Embryonic facial prominence (tissue), 1 donor: ENCODE measurements at regions not wholly inside any gene's neighbourhood (a gene's known extent, or its start where the extent isn't known, plus 50 kb on each side); places are given as distances from the start of the nearest gene placed in this dataset.
"Not testable (repeated sequence)": the region's sequence is repeated elsewhere in the genome, so short reads cannot be mapped to it uniquely, and the experiment has no call there.

Source experiments
- DNase-seq: peaks from one replicate; pipeline ENCODE4 v3.0.0-alpha.2; 2016; ENCODE audit errors: extremely low spot score

DNA sequence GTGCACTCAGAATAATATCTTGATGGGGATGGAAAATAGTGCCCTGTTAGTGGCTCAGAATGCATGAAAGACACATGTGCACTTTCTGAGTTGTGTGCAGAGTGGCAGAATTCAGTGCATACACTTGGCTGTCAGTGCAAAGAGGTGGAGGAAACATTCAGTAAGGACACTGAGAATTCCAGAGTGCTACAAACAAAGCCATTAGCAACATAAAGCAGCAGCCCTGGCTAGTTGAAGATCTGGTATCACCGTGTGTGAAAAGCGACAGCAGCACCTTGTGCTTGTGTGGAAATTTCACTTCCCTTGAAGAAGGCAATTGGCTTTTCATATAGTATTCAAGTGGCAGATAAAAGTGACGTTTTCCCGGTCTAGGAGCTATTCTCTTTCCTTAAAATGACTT lies 810.4 kb downstream of the TRIML1 start:
- DNase-seq = no peak

DNA sequence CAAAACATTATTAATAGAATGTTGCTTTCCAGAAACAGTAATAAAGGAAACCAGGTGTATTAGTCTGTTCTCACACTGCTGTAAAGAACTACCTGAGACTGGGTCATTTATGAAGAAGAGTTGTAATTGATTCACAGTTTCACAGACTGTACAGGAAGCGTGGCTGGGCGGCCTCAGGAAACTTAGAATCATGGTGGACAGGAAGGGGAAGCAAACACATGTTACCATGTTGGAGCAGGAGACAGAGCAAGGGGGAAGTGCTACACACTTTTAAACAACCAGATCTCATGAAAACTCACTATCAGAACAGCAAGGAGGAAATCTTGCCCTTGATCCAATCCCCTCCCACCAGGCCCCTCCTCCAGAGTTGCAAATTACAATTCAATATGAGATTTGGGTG lies 815.8 kb downstream of the TRIML1 start:
- no peak for DNase-seq

DNA sequence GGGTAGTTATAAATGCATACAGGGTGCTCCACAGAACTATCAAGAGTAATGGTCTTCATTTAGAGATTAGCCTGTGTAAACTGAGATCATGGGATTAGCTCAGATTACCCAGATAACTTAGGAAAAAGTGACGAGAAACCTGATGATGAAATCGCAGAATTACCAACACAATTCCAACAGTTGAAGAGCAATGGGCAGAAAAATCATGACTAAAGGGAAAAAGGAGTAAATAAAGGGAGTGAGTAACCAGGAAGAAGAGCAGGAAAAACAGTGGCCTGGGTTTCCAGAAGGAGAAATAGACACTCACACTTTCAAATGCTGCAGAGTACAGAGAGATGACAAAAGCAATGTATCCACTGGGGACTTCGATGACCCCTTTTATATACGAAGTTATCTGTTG lies 817.3 kb downstream of the TRIML1 start:
- DNase-seq = no peak

DNA sequence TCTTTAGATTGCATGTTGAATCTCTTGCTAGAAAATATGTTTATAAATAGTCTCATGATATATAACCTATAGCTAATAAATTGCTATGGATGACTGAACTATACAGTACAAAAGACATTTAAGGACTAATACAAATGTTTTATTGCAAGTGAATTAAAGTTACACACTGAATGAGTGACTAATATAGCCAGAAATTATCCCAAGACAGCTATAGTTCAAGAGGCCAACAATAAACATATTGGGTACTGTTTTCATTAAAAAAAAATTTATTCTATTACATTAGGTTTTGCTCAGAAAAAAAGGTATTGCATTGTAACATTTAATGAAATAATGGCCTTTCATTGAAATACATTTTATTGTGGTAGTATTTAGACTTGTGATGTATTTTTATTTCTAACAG lies 819.1 kb downstream of the TRIML1 start:
- no peak for DNase-seq

DNA sequence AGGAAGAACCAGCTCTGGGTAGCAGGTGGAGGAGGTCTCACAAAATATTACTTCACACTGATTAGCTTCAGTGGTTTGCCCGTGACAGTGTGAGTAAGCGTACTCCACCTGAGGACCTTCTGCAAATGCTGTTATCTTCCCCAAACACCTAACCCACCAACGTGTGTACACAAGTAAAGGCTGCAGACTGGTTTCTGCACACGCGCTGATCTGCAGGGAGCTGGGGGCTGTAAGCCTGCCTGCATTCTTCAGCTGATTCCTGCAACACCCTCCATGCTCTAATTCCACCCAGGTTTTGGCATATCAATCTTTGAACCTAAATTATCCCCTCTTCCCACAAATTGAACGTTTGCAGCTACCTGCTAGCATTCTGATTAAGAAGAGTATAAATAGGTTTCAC lies 820.2 kb downstream of the TRIML1 start:
- no peak for DNase-seq

DNA sequence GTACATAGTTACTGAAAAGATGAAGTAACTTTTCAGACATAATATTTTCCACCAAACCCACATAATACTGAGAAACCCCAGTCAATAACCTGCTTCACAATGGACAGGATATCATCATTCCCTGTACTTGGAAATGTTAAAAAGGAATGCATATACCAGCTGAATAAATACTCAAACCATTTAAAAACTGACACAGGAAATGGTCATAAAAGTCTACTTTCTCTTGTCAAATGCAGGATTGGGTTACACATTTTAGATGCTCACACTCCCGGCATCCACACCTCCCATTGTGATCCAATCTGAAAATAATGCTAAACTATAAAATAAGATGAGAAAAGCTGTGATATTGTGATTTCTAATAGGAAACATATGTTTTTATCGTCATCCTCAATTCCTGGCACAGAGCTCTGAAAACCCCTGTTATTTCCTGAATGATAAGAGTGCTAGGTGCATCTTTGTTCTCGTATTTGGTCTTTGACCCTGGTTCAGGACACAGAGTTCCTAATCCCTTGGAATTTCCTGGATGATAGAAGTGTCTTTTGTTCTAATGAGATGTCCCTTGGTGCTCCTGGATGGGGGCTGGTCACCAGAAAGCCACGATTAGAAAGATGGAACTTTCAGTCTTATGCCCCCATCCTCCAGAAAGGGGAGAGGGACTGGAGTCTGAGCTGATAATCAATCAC lies 821.3 kb downstream of the TRIML1 start:
- DNase-seq = no peak

DNA sequence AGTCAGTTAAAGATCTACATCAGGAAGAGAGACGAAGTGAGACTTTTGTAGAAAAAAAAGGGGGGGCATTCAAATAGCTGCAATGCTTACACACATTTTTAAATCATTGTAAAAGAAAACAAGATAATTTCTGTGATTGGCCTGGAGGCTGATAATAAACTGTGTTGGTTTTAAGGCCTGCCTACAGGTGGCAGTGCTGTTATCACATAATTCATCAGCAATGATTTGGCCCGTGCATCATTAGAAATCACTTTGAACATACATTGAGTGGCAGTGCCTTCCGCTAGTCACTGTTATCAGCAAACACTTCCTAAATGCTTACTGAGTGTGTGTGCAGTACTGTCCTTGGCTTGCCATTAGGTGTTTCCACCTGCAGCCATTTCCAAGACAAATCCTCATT lies 831.9 kb downstream of the TRIML1 start:
- DNase-seq = no peak

DNA sequence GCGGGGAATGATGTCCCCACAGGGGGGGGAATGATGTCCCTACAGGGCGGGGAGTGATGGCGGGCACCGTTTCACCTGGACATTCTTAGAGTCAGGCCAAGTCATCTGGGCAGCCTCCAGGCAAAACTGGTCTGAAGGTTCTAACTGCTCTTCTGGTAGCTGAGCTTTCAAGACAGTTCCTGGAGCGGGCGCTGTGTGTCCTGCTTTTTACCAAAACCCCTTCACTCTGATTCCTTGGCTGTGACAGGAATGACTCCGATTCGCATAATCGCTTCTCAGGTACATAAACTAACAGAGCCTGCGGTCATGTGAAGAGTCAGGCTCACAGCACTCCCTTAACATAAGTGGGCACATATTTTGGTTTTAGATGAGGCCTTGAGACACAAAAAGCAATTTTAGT lies 836.0 kb downstream of the TRIML1 start:
- no peak for DNase-seq

DNA sequence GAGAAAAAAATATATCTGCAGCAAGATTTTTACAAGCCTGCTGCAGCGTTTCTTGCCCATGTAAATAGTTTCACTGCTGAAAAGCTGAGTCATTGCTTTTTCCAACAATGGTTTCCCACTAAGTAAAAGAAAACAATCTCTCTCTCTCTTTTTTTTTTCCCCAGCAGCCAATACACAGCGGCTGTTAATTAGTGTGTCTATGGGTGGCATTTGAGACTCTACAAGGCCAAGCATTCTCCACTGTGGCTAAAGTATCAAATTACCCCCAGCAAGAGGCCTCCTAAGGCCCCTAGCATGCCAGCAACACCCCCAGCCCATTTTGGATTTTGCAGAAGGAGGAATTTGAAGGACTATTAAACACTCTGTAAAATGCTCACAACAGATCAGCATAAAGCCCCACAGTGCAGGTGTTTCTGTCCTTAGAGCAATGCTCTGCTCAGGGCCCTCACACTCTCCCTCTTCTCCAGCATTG lies 837.4 kb downstream of the TRIML1 start:
- no peak for DNase-seq

DNA sequence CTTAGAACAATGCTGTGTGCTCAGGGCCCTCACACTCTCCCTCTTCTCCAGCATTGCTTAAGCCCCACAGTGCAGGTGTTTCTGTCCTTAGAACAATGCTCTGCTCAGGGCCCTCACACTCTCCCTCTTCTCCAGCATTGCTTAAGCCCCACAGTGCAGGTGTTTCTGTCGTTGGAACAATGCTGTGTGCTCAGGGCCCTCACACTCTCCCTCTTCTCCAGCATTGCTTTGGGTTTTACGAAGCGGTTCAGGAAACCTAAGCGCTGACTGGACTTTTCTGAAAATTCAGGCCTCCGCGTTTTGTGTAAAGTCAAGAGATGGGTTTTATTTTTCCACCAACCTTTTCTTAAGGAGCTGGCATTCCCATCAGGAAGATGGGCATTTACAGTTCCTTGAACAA lies 838.0 kb downstream of the TRIML1 start:
- not testable (repeated sequence) for DNase-seq

DNA sequence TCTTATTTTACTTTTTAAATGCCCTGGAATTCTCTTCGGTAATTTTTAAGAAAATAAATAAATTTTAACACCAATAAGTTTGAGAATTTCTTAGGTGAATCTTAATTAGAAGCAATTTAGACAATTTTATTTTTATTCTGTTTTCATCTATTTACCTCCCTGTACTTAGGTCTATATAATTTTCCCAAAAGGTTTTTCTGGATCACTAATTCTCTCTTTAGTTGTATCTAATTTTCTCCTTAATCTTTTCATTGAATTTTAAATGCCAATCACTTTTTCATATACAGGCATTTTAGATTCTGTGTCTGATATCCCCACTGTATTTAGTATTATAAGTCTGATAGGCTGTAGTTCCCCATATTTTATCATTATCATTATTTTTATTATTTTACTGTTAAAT lies 845.3 kb downstream of the TRIML1 start:
- DNase-seq = no peak

DNA sequence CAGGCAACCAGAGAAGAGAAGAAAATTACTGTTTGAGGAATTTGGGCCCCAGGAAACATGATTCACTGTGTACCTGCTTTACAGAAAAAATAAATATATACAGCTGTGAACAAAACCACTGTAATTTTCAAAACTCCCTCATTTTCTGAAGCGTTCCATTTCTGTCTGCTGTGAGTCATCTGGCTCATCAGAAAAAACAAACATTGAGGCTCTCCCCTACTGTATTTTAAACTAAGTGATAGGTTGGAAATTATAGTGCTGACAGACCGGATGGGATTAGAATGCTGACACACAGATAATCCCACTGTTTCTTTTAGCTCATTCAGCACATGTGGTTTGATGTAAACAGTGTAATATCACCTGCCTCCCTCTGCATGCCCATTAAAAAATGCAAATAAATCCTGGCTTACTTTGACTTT lies 847.0 kb downstream of the TRIML1 start:
- no peak for DNase-seq

DNA sequence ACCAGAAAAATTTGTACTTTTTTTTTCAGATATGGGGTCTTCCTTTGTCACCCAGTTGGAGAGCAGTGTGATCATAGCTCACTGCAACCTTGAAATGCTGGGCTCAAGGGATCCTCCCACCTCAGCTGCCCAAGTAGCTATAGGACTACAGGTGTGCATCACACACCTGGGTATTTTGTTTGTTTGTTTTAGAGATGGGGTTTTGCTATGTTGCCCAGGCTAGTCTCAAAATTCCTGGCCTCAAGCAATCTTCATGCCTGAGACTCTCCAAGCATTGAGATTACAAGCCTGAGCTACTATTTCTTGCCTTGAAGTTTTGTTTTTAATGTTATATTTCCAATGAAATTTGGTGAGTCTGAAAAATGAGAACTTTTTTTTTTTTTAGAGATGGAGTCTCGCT lies 847.8 kb downstream of the TRIML1 start:
- DNase-seq = no peak

DNA sequence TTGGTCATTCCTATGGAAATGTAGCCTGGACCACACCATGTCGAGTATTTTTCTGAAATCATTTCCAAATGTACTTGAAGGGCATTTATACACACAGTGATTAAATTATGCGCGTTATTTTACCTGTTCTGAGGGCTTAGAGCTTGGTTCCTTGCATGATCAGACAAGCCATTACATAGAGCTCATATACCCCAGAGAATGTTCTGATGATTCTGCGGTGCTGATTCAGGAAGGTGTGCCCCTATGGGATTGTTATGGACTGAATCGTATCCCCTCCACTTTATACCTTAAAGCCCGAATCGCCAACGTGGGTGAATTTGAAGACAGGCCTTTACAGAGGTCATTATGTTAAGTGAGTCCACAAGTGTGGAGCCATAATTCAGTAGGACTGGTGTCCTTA lies 848.9 kb downstream of the TRIML1 start:
- DNase-seq = no peak

DNA sequence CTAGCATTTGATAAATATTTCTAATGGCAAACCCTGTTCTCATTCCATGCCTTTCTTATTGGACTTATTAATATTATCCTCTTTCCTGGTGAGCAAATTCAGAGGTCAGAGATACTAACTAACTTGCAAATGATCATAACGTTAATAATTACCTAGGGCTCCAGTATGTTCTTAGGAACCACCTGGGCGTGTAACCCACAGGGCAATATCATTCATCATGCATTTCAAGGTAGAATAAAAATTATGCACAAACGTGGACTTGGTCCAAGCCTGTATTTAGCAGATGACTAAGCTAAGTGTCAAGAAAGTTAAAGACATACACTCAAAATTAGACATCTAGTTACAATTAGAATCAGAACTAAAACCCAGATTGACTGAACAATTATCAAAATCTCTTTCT lies 850.1 kb downstream of the TRIML1 start:
- DNase-seq = no peak

DNA sequence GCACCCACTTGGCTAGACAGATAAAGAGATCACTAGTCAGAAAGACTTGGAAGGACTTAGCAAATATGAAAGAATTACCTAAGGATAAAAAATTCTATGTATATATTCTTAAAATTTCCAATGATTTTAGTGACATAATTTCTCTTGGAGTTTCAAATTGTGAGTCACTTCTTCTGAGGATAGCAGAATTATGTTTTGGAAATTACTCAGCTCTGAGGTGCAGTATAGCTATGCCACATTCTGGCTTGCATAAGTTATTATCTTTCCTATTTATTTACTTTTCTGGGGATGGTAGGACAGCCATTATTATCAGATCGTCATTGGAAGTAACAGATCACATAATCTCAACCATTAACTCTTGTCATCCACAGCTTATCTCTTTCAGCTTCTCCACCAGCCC lies 853.5 kb downstream of the TRIML1 start:
- DNase-seq = no peak

DNA sequence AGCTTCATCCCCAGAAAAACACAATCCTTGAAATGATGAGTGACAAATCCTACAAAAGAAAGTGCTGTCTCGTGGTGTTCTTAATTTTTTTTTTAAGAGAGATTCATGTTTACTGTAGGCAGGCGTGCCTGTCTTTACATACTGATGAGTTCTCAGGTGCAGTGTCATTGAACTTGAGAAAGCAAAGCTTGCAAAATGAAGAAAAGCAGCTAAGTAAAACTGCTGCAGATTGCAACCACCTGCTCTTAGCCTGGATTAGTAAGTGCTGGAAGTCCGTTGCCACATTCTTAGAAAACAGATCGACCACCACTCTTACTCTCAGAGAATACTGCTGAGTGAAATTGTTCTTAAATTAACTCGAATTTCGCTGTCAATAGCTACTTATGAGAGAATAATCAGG lies 854.6 kb downstream of the TRIML1 start:
- DNase-seq = no peak

DNA sequence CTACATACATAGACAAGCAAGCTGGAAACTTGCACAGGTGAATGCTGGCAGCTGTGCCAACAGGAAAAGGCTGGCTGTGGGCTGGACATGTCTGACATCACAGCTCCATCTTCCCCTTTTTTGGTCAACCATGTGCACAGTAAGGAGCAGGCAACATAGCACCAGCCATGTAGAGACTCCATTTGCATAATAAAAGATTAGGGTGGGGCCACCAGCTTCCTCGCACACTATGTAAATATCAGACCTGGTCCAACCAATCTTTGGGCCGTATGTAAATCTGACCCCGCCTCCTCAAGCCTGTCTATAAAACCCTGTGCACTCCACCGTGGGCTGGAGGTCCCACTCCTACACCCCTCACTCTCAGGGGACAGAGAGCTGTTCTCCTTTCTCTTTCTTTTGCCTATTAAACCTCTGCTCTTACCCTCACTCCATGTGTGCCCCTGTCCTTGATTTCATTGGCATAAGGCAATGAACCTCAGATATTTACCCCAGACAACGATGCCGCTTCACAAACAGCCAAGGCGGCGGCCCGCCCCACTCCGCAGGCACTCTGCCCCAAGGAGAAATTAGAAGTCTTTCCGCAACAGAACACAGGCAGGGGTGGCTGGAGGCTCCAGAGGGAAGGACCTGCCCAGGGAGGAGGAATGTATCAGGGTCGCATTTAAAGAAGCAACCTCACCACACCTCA lies 862.2 kb downstream of the TRIML1 start:
- no peak for DNase-seq

DNA sequence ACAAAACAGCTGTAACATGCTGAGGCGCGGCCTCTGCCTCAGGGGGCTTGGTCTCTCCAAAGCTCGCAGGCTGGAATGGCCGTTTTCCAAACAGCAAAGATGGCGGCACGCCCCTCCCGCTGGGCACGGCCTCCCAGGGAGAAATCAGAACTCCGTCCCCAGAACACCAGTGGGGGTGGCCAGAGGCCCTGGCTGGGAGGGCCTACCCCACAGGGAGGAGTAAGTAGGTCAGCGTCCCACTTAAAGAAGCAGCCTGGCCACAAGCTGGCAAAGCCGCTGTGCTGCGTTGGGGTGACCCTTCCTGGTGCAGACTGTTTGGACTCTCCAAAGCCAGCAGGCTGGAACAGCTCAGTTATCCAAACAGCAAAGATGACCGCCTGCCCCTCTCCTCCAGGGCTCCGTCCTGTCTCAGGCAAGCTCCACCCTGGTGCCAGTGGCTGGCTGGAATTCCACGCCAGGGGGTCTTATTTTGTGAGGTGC lies 862.8 kb downstream of the TRIML1 start:
- no peak for DNase-seq

DNA sequence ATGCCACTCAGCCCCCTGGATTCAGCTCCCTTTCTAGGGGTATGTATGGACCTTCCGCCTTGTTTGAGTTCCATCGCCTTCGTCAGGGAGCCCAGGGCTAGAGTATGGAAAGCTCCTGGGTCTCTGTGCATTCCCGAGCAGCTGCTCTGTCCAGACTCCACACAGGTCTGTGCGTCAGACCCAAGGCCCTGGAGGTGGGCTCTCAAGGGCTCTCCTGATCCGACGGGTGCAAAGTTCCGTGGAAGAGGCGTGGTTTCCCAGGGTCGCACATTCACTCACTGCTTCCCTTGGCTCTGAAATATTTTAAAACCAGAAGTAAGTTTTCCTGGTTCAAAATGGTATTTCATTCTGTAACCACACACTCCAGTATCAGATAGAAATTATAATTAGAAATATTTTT lies 863.2 kb downstream of the TRIML1 start:
- no peak for DNase-seq

DNA sequence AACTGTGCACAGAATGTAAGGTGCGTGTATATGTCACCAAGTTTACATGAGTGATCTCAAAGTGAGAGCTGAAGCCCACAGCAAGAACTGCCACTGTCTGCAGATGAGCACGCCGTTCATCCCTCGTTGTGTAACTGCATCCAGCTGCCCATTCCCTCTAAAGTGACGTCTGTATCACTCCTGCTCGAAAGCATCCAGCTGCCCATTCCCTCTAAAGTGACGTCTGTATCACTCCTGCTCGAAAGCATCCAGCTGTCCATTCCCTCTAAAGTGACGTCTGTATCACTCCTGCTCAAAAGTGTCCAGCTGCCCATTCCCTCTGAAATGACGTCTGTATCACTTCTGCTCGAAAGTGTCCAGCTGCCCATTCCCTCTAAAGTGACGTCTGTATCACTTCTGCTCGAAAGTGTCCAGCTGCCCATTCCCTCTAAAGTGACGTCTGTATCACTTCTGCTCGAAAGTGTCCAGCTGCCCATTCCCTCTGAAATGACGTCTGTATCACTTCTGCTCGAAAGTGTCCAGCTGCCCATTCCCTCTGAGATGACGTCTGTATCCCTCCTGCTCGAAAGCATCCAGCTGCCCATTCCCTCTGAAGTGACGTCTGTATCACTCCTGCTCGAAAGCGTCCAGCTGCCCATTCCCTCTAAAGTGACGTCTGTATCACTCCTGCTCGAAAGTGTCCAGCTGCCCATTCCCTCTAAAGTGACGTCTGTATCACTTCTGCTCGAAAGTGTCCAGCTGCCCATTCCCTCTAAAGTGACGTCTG lies 871.4 kb downstream of the TRIML1 start:
- DNase-seq = not testable (repeated sequence)

DNA sequence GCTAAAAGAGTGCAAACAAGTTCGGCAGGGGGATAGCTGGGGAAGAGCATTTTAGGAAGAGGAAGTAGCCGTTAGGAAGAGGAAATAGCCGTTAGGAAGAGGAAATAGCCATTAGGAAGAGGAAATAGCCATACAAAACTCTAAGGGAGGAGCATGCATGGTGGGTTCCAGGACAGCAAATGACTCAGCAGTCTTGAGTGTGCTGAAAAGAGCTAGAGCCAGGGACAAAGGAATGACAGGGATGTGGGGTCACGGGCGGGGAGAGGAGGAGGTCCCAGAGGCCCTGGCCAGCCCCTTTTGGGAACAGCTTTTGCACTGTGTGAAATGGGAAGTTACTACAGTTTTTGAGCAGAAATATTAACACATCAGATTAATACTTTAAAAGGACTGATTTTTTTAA lies 882.6 kb downstream of the TRIML1 start:
- no peak for DNase-seq
